Middle frontal gyrus (tissue), 1 donor: ENCODE measurements at regions not wholly inside any gene's neighbourhood (a gene's known extent, or its start where the extent isn't known, plus 50 kb on each side); places are given as distances from the start of the nearest gene placed in this dataset.
"Not testable (repeated sequence)": the region's sequence is repeated elsewhere in the genome, so short reads cannot be mapped to it uniquely, and the experiment has no call there.

Source experiments
- DNase-seq: peaks from one replicate; pipeline ENCODE4 v3.0.0-alpha.2; 2015; ENCODE audit warnings: low spot score; ENCODE audit errors: extremely low spot score

- not testable (repeated sequence) for DNase-seq
Measured at GRCh38 chr7:35853194-35853593, 52.3 kb downstream of the SEPTIN7 start.

DNA sequence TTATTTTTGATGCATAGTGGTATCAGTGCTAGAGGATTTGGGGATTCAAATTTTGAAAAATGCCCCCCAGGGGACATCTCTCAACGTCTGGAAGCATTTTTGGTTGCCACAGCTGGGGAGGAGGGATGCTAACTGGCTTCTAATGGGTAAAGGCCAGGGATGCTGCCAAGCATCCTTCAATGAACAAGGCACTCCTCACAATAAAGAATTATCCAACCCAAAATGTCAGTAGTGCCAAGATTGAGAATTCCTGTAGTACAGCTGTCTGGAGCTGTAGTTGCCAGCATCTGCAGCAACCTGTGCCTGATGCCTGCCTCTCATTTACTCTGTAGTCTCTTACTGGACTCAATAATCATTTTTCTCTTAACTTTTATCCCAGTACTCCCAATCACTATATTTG is 53.5 kb downstream of the SEPTIN7 start:
- peak; percentile 46 for DNase-seq

- DNase-seq: no peak
Measured at GRCh38 chr7:35856175-35856574, 55.3 kb downstream of the SEPTIN7 start.

DNA sequence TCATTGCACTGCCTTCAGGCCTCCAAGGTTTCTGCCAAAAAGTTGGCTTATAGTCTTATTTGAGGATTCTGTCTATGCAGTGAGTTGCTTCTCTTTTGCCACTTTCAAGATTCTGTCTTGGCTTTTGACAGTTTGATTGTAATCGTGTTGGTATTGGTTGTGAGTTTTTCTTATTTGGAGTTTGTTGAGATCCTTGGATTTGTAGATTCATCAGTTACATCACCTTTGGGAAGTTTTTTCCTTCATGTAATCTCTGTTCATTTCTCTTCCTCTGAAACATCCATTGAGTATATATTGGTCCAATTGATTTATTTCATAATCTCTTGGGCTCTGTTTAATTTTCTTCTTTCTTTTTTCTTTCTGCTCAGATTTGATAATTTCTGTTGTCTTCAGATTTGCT is 59.8 kb downstream of the SEPTIN7 start:
- no peak for DNase-seq

DNA sequence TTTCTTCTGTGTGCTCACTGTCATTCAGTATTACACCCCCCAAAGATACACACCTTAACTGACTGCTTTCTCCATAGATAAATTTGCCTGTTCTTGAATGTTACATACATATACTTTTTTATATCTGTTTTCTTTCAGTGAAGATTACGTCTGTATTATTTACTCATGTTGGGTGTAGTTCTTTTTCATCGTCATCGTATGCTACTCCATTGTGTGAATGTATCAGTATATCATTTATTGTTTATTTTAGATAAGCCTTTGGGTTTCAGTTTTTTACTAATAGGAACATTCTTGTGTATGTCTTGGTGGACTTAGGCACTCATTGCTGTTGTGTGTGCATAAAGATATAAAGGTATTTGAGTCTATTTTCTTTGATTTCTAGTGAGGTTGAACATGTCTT is 64.4 kb downstream of the SEPTIN7 start:
- DNase-seq: no peak

DNA sequence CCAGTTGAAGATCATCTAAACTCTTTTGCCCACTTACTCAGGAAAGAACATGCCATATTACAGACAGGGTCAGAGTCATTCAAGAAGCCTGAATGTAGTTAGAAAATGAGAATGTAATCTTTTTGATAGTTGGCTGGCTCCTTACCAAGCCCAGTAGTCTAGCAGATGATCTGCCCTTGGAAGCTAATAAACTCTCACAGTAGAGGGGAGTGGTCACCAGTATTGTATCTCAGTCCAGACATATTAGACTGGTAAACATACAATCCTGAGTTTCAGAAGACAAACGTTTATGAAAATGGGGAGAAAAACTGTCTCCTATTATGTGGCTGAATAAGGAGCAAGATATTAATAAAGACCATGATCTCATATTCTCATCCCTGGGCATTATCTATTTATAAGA is 65.3 kb downstream of the SEPTIN7 start:
- no peak for DNase-seq

GRCh38 chr7:35869117-35869516 is 68.3 kb downstream of the SEPTIN7 start:
- not testable (repeated sequence) for DNase-seq

DNA sequence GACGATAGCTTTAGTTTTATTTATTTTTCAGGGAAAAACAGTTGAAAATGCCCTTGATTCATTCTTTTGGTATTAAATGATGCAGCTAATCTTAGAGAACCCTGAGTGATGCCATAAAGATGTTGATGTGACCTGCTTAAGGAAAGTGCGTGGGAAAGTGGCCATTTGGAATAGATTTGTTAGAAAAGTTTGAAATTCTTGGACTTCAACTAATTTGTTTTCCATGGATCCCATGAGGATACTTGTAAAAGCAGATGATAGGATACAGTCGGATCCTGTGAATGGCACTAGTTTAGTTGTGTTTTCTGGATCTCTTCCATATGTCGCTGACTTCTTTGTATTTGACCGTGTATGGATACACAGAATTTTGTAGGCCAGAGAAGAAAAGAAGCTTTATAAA is 69.0 kb downstream of the SEPTIN7 start:
- no peak for DNase-seq

- no peak for DNase-seq
Measured at GRCh38 chr7:35871856-35872255, 71.0 kb downstream of the SEPTIN7 start.

DNA sequence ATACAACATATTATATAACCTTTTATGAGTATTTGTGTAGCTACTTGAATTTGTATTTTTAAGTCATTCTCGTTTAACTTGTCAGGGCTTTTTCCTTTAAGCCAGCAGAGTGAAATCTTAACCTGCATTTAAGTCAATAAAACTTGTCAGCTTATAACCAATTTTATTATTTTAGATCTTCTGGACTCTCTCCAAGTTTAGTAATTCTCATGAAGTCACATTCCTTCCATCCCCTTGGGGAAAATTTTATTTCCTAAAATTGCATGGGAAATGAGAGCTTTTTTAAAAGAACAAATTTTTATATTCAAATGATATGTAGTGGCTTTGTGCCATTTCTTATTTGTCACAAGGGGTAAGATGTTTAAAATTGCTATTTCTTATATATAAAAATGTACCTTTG is 74.0 kb downstream of the SEPTIN7 start:
- DNase-seq: no peak

- no peak for DNase-seq
Measured at GRCh38 chr7:35875292-35875691, 74.4 kb downstream of the SEPTIN7 start.

DNA sequence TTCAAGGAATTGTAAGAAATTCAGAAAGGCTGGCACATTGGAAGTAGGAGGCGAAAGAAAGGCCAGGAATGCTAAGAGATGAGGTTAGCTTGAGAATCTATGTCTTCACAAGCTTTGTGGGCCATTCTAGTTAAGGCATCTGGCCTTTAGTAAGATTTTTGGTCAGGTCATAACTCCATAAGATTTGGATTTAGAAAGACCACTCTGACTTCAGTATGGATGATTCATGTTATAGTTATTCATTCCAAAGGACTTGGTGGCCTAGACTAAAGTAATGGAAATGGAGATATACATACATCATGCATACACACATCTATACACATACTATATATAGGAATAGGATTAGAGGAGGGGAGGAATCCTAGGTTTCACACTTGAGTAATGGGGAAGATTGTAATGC is 77.5 kb downstream of the SEPTIN7 start:
- no peak for DNase-seq

GRCh38 chr7:35887430-35887829 is 86.6 kb downstream of the SEPTIN7 start:
- not testable (repeated sequence) for DNase-seq

DNA sequence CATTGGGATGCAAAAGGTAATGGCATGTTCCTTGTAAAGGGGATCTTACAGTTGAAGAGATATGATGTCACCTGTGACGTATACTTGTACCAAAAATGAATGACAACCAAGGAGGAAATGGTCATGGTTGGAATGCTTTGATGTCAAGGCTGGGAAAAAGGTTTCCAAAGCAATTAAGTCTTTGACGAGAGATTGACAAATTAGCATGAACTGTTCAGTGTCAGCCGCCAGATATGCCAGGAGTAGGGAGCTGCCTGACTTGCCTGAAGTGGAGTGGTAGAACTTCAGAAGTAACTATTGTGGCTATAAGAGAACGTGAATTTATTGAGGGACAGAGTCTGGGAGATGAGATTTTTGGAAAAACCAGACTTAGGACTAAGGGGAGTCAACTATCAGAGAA is 88.1 kb downstream of the SEPTIN7 start:
- no peak for DNase-seq

DNA sequence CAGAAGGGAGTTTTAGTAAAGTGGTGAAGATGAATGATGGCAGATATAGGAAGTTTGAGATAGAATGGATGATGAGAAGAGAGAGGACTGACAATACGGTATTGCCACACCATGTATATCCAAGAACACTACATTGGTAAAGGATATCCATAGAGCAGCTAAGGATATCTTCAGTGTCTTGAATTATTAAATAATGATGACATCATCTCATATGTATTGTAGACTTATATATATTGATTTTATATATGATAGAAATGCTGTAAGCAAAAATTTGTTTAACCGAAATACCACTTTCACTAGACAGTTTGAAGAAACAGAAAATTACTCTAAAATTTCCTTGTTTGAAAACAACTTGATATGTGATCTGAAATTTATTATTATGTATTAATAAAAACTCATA is 89.0 kb downstream of the SEPTIN7 start:
- no peak for DNase-seq

DNA sequence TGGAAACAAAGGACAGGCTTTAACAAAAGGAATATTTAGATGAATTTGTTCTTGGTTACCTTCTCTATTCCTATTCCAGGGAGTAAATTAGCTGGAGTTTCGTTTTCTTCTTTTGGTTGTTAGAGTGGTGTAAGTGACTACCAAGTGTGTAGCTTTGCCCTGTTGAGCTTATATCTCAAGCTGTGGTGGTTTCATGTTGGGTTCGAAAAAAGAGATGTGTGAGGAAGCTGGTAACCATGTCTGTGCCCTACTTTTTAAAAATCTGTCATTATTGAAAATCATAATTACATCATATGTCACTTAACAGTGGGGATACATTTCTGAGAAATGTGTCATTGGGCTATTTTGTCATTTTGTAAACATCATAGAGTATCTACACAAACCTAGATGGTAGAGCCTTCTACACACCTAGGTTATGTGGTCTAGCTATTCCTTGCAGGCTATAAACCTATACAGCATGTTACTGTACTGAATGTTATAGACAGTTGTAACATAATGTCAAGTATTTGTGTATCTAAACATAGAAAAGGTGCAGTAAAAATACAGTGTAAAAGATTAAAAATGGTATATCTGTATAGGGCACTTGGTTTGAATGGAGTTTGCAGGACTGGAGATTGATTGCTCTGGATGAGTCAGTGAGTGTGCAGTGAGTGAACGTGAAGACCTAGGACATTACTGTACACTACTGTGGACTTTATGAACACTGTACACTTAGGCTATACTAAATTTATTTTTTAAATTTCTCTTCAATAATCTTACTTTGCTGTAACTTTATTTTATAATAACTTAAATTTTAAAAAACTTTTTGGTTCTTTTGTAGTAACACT is 90.4 kb downstream of the SEPTIN7 start:
- DNase-seq: no peak

- no peak for DNase-seq
Measured at GRCh38 chr7:35893649-35894048, 92.8 kb downstream of the SEPTIN7 start.

DNA sequence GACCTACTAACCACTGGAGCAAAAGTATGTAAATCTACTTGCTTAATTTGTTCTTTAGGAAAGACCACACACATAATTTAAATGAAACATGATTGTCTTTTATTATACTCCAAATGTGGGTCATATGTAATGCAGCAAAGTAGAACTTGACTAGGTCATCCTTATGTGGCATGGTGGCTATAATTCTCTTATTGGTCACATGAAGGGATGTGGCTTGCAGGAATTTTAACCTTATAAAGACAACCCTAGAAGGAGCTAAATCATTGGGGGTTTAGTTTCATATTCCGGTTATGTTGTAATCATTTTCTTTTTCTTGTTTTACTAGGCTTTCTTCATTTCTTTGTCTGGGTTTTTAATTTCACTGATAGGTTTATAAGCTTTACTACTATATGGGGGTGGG is 93.9 kb downstream of the SEPTIN7 start:
- DNase-seq: no peak

DNA sequence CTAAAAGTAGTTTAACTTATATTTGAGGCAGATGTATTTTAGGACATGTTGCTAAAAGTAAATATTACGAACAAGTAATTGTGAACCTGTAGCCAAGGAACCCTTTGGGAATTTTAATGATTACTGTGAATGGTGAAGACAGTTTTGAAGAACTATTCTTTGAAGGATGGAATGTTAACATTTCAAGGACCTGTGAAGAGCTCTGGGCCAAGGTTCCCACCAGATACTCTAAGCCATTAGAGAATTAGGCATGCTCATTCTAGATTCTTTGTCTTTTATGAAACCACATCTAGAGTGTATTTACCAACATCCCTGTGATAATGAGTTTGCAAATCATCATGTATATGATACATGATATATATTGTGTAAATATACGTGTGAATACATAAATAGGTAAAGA is 99.8 kb downstream of the SEPTIN7 start:
- DNase-seq: no peak

GRCh38 chr7:35905555-35905954 is 104.7 kb downstream of the SEPTIN7 start:
- no peak for DNase-seq

- peak; percentile 66 for DNase-seq
Measured at GRCh38 chr7:35906191-35906908, 105.5 kb downstream of the SEPTIN7 start.

GRCh38 chr7:35908331-35909216 is 107.7 kb downstream of the SEPTIN7 start:
- no peak for DNase-seq
